Epidermal melanocyte (primary cell): ENCODE measurements at regions not wholly inside any gene's neighbourhood (a gene's known extent, or its start where the extent isn't known, plus 50 kb on each side); places are given as distances from the start of the nearest gene placed in this dataset.

Source experiments
- DNase-seq: peaks from one replicate; pipeline ENCODE4 v3.0.0; 2011; ENCODE audit warnings: low spot score; ENCODE audit not compliant: insufficient read length

DNA sequence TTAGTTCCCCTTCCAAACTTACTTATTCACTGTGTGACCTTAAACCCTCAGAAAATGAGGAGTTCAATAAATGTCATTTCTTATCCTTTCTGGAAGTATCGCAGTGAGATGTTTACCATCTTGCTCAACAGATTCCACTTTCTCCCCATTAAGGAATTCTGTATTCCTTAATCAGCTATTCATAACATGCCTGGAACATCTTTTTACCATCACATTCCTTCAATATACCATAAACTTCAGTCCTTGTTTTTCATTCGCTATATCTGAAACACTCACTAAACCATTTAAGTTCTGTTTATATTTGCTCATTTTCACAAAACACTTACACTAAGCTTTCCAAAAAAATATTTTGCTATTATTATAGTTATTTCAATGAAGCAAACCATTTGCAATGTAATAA is 1158.6 kb downstream of the CDH12 start:
- DNase-seq, result no peak

DNA sequence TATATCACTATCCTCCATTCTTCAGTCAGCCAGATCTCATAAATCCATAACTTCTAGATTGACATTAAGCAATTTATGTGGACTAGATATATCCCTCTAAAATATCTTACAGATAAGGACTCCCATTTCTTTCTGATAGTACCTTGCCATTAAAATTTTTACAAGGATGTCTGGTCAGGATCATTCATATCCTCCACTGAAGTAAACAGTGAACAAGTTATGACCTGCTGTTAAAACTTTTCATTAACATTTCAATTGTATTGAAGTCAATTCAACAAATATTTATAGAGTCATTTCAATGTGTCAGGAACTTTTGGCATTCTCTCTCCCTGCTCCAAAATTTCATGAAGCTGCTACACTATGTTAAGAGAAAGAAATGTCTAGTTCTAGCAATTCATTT is 1159.6 kb downstream of the CDH12 start:
- no peak for DNase-seq

DNA sequence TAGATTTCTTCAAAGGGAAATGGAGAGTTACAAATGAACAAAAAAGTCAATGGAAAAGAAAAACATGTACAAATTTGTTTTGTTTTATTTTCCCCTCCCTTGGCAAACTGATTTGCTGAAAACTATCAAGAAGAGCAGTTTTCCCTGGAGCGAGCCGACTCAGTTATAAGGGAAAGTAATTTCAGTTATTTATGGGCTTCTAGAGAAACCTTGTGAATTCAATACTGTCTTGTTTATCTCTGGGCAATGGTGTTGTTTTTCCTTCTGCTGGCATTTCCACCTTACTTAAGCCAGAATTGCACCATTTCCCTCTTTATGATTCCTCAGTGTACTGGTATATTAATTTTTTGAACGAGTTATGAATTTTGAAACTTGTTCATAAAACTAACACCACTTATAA is 1163.6 kb downstream of the CDH12 start:
- DNase-seq, result no peak

DNA sequence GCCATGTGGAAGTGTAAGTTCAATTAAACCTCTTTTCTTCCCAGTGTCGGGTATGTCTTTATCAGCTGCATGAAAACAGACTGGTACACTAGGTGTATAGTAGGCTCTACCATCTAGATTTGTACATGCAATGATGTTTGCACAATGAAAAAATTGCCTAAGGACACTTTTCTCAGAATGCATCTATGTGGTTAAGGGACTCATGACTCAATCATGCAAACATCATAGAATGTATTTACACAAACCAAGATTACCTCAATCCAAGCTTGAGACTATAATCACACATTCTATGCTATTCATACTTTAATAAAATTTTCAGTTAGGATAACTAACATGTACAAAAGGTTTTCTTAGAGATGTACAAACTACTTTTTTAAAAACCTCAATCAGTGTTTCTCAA is 1164.5 kb downstream of the CDH12 start:
- DNase-seq, result no peak

DNA sequence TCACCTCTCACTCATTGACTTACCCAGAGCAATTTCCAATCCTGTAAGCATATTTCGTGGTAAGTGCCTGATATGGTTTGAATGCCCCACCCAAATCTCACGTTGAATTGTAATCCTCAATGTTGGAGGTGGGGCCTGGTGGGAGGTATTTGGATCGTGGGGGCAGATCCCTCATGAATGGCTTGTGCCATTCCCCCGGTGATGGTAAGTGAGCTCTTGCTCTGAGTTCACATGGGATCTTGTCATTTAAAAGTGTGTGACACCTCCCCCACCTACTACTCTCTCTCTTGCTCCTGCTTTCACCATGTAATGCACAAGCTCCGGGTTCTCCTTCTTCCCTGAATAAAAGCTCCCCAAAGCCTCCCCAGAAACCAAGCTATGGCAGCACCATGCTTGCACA is 1165.5 kb downstream of the CDH12 start:
- no peak for DNase-seq

DNA sequence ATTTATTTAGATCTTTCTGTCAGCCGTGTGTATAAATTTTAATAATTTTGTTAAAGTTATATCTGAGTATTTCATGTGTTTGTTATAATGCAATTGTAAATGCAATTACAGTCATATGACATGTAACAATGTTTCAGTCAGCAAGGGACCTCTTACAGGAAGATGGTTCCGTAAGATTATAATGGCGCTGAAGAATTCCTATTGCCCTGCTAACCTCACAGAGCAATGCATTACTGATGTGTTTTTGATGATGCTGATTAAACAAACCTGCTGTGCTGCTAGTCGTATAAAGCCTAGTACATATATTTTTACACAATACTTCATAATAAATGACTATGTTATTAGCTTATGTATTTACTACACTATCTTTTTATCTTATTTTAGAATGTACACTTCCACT is 1166.4 kb downstream of the CDH12 start:
- DNase-seq, result no peak

DNA sequence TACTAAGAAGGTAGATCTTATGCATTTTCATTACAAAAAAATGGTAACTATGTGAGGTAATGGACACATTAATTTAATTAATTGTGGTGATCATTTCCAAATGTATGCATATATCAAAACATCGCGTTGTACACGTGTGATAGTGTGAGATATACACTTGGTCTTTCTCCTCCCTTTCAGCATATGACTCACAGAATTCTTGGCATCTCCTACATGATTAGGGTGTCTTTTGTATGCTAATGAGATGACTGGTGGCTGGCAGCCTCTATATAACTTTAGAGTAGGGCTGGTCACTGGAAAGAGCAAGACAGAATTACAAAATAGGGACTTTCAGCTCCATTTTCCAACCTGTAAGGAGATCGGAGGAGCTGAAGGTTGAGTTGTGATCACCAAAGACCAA is 1167.6 kb downstream of the CDH12 start:
- no peak for DNase-seq

DNA sequence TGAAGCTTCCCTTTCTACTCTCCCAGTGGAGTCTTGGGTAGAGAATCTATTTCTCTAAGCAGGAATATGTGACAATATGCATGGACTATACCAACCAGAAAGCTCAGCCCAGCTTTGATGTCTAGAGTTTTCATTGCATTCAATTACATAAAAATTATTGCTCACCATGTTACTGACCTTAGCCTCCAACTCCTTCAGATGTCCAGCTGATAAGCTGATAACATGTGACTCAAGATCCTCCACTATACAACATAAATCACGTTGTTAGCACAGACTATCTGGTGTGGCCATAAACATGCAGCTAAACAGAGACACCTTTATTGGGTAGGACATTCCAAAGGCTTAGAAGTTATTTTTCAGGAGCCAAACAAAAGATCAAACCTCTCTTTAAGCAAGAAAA is 1168.2 kb downstream of the CDH12 start:
- DNase-seq, result no peak

DNA sequence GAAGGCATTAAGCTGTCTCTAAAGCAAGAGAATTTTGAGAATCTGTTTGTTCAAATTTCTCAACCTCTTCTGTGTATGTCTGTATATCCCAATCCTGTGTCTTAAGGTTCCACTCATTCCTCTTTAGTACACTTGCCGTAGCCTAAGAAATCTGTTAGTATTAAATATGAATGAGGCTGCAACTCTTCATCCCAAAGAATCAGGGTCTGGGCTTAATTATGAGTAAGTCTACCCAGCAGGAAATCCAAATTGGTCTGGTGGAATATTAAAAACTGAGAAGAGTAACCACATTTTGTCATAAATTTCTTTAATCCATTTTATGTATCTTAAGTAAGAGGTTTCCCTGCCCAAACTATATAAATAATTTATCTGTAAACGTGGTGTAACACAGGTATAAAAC is 1171.2 kb downstream of the CDH12 start:
- DNase-seq, result no peak

DNA sequence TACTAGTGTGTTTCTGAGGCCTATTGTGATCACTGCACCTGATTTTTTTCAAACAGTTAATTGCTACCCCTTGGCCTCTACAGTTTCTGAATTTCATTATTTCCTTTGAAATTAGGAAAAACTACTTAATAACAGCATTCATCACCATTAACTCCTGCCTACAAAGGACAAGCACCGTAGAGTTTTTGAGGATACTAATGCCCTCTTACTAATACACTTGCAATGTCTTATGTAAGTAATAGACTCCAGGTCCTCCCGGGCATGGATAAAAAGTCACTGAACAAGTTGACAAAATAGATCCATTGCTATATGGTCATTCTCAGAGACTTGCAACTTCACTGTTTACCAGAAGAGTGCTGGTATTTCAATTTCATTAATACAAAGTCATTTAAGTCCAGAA is 1172.5 kb downstream of the CDH12 start:
- no peak for DNase-seq

DNA sequence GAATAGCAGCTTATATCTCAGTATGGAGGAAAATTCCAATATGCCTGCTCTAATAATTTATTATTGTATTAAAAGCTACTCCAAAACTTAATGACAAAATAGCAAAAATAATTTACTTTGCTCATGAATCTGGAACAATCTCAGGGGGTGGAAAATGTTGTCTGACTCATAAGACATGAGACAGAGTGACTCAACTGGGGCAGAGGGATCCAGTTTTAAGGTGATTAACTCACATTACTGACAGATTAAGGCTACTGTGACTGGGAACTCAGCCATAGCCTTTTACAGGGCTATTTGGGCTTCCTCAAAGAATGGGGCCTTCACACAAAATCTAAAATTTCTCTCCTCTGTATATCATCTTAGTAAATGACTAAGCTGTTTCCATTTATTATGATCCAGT is 1172.9 kb downstream of the CDH12 start:
- no peak for DNase-seq

DNA sequence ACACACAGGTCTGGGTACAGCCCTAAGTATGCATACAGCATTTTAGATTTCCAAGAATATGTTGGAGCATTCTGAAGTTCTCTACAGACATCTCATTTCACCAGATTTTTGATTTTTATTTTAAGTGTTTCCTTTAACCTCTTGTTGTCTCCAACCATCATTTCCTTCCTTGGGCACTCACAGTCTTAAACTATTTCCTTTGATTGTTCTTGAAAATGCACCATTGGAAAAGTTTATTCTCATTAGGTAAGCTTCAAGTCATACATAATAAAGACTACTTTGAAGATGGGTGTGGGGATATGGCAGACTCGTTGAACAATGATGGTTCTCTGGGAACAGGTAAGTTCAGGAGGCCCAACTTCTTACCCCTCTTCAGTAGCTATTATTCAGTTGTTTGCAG is 1174.6 kb downstream of the CDH12 start:
- DNase-seq, result no peak

DNA sequence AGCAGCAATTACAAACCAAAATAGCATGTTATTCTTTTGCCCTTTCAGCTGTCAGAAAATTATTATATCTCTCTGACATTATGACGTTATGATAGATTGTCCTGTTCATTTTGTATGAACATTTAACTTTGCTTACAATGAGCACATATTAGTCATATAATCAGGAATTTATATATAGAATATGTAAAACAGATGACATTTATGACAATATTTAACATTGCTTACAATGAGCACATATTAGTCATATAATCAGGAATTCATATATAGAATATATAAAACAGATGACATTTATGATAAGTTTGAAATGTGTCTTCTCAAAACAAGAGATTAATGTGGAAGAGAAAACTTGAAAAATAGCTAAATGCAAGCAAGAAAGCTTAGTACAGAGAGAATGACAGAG is 1180.2 kb downstream of the CDH12 start:
- no peak for DNase-seq

DNA sequence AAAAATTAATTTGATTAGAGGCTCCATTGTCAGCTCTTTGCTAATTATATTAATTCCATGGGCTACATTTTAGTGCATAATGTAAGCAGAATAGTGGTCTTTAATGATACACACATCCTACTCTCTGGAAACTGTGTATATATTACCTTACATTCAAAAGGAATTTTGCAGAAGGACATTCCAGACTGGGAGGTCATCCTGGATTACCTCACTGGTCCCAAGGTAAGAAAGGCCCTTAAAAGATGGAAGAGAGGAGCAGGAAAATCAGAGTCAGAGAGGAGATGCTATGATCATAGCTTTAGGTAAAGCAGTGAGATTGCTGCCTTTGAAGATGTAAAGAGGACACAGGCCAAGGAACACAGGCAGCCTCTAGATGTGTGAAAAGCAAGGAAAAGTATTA is 1180.8 kb downstream of the CDH12 start:
- DNase-seq, result no peak

DNA sequence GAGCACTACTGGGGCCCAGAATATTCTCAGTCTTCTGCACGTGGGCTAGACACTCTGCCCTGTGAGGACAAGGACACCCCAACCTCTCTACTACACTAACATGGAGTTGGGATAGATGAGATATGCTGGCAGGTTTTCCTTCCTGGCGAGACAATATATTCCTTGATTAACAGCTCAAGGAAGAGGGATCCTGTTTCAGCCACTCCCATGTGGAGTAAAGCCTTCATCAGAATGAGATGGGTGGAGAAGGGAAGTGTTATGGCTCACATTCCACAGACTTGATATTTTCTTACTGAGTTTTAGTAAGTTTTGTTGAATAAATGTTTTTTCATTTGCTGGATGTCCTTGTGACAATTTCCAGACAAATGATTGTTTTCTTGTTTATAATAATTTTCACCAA is 1187.6 kb downstream of the CDH12 start:
- no peak for DNase-seq

DNA sequence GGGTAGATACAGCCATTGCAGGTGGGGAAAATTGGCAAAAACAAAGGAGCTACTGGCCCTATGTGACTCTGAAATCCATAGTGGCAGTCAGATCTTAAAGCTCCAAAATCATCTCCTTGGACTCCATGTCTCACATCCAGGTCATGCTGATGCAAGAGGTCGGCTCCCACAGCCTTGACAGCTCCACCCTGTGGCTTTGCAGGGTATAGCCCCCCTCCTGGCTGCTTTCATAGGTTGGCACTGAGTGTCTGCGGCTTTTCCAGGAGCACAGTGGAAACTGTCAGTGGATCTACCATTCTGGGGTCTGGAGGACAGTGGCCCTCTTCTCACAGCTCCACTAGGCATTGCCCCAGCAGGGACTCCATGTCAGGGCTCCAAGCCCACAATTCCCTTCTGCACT is 1190.1 kb downstream of the CDH12 start:
- DNase-seq, result no peak

DNA sequence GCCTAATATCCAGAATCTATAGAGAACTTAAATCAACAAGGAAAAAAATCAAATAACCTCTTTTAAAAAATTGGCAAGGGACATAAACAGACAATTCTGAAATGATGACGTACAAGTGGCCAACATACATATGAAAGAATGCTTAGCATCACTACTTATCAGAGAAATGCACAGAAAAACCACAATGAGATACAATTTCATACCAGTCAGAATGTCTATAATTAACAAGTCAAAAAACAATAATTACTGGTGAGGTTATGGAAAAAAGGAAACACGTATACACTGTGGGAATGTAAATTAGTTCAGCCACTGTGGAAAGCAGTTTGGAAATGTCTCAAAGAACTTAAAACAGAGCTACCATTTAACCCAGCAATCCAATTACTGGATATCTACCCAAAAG is 1192.0 kb downstream of the CDH12 start:
- no peak for DNase-seq

DNA sequence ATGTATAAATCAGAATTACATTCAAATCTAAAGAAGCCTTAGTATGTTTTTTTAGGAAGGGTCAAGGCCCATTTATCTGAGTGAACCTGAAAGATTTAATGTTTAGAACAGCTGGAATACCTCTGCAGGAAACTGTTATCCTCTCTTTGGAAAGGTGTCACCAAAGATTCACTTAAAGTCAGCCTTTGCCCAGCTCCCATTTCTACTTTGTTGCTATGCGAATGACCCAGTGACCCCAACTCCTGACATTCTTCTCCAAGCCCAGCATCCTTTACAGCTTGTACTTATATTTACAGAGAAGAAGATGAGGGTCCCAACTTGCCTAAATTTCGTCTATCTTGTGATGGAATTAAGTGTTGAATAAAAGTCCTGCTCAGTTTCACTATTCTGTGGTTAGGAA is 1198.6 kb downstream of the CDH12 start:
- no peak for DNase-seq

DNA sequence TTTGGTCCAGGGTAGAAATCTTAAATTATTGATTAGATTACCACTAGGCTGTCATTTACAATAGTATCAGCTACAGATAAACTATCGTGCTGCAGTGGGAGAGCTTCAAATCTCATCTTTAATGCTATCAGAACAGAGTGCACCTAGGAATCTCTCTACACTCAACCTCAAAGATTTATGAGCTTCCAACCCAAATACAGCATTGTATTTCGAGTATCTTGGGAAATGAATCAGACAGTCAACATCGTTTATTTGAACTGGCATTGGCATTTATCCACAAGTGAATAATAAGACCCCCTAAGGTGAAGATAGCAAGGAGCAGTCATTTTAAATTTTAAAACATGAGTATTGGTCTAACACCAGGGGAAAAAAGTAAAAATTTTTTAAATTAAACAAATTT is 1203.2 kb downstream of the CDH12 start:
- DNase-seq, result no peak

DNA sequence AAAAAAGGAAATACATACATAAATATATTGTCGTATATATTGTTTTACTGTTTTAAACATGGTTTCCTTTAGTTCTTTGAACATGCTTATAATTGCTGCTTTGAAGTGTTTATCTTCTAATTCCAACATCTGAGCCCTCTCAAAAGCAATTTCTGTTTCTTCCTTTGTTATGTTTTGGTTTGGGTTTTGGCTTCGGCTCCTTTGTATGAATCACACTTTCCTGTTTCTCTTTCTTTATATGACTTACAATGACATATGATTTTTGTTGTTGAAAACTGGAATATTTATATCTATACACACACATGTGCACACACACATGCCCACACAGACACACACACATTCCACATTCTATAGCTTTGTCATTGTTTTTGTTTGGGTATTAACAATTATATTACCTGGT is 1206.7 kb downstream of the CDH12 start:
- no peak for DNase-seq

DNA sequence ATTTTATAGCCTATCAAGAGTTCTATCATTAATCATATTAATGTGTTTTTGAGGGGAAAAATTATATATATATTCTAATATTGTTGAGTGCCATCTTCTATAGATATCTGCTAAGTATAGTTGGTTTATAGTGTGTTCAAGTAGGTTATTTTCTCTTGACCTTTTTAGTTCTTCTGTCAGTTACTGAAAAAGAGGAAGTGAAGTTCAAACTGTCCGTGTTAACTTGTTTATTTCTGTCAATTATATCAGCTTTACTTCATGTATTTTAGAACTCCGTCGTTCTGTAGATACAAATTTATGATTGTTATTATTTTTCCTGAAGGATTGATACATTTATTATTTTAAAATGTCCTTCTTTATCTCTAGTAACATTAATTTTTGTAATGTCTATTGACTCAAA is 1209.1 kb downstream of the CDH12 start:
- no peak for DNase-seq

DNA sequence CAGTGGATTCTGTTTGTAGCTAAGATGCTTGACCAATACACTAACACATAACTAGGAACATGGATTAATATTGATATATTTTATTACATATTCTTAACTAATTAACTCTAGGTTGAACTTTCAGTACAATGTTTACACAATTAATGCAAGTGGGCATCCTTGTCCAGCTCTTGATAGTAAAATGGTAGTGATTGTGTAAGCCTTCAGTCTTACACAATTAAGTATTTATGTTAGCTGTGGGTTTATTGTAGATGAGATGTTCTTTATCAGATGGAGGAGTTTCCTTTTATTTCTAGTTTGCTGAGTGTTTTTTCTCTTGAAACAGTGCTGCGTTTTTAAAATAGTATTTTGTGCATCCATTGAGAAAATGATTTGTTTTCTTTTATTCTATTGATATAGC is 1210.8 kb downstream of the CDH12 start:
- DNase-seq, result no peak

DNA sequence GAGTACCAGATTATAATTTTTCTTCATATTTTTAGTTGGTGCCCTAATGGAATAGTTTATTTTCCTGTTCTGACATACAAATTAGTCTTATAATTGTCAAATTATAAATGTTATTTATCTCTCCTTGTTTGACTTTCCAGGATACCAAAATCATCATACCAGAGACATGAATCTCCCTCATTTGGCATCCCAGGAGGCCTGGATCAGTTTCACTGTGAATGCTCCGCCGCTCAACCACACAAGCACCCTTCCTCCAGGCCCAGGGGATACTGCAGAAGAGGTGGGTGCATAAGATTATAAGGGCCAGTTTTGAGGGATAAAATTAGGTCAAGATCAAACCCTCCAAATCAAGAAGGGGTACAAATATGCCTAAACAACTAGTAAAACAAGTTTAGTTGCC is 1229.3 kb downstream of the CDH12 start:
- DNase-seq, result no peak

DNA sequence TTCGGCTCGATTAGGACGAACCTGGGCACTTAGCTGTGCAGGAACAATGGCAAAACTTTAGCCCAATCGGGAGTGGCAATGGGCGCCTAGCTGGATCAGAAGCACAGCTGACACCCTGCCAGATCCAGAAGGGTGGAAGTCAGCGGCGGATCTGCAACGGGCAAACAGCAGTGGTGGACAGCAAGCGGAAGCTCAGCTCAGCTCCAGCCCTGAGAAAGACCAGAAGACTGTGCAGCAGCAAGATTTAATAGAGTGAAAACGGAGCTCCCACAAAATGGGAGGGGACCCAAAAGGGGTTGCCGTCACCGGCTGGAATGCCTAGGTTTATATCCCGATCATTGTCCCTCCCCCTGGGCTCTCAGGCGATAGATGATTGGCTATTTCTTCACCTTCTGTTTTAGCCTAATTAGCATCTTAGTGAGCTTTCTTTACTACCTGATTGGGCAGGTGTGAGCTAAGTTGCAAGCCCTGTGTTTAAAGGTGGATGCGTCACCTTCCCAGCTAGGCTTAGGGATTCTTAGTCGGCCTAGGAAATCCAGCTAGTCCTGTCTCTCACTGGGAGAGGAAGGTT is 1237.9 kb downstream of the CDH12 start:
- DNase-seq, result no peak
